ENCODE measurements at regions not wholly inside any gene's neighbourhood (a gene's known extent, or its start where the extent isn't known, plus 50 kb on each side); places are given as distances from the start of the nearest gene placed in this dataset.
A peak's percentile ranks its signal among the peaks of the same experiment; 100 is the strongest.
"Not testable (repeated sequence)": the region's sequence is repeated elsewhere in the genome, so short reads cannot be mapped to it uniquely, and the experiment has no call there.

DNA sequence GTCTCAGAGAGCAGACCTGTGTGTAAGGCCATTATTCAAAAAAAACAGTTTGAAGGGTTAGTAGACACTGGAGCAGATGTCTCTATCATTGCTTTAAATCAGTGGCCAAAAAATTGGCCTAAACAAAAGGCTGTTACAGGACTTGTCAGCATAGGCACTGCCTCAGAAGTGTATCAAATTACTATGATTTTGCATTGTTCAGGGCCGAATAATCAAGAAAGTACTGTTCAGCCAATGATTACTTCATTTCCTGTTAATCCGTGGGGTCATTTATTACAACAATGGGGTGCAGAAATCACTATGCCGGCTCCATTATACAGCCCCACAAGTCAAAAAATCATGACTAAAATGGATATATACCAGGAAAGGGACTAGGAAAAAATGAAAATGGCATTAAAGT is 160.3 kb downstream of the GPX5 start:
- not testable (repeated sequence) for H3K4me3 ChIP-seq (ENCODE audit: low read length in 2 of 2); H3K4me1 ChIP-seq (ENCODE audit: control insufficient read depth in 2 of 2, insufficient read depth in 2 of 2, low read length in 2 of 2); H3K9me3 ChIP-seq (ENCODE audit: control insufficient read depth in 2 of 2, insufficient read depth in 1 of 2, low read length in 1 of 2); DNase-seq (ENCODE audit: low read depth in 6 of 9, low spot score in 9 of 9); H3K27ac ChIP-seq (ENCODE audit: low read depth in 1 of 2, low read length in 1 of 2); H3K36me3 ChIP-seq (ENCODE audit: control insufficient read depth in 2 of 2, insufficient read depth in 2 of 2, low read length in 1 of 2)
- peaks cover 2 to 30% of the 10 kb centered on the region in 2 donors for H3K27me3 ChIP-seq (ENCODE audit: control insufficient read depth in 2 of 2, insufficient read depth in 1 of 2, low read length in 1 of 2)
- 19% methylated on average over 3 of the region's 3 CpGs for WGBS

DNA sequence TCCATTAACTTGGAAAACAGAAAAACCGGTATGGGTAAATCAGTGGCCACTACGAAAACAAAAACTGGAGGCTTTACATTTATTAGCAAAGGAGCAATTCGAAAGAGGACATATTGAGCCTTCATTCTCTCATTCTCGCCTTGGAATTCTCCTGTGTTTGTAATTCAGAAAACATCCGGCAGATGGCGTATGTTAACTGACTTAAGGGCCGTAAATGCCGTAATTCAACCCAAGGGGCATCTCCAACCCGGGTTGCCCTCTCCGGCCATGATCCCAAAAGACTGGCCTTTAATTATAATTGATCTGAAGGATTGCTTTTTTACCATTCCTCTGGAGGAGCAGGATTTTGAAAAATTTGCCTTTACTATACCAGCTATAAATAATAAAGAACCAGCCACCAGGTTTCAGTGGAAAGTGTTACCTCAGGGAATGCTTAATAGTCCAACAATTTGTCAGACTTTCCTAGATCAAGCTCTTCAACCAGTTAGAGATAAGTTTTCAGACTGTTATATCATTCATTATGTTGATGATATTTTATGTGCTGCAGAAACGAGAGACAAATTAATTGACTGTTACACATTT is 160.9 kb downstream of the GPX5 start:
- H3K36me3 ChIP-seq (ENCODE audit: control insufficient read depth in 2 of 2, insufficient read depth in 2 of 2, low read length in 1 of 2); H3K4me3 ChIP-seq (ENCODE audit: low read length in 2 of 2); H3K27ac ChIP-seq (ENCODE audit: low read depth in 1 of 2, low read length in 1 of 2); H3K9me3 ChIP-seq (ENCODE audit: control insufficient read depth in 2 of 2, insufficient read depth in 1 of 2, low read length in 1 of 2); H3K4me1 ChIP-seq (ENCODE audit: control insufficient read depth in 2 of 2, insufficient read depth in 2 of 2, low read length in 2 of 2): not testable (repeated sequence)
- 6% methylated on average over 11 of the region's 11 CpGs for WGBS
- H3K27me3 ChIP-seq (ENCODE audit: control insufficient read depth in 2 of 2, insufficient read depth in 1 of 2, low read length in 1 of 2) = peaks cover 2 to 34% of the 10 kb centered on the region in 2 donors
- DNase-seq (ENCODE audit: low read depth in 6 of 9, low spot score in 9 of 9) = peak in 8 of 9 donors; percentile 18 to 70 (median 36)

DNA sequence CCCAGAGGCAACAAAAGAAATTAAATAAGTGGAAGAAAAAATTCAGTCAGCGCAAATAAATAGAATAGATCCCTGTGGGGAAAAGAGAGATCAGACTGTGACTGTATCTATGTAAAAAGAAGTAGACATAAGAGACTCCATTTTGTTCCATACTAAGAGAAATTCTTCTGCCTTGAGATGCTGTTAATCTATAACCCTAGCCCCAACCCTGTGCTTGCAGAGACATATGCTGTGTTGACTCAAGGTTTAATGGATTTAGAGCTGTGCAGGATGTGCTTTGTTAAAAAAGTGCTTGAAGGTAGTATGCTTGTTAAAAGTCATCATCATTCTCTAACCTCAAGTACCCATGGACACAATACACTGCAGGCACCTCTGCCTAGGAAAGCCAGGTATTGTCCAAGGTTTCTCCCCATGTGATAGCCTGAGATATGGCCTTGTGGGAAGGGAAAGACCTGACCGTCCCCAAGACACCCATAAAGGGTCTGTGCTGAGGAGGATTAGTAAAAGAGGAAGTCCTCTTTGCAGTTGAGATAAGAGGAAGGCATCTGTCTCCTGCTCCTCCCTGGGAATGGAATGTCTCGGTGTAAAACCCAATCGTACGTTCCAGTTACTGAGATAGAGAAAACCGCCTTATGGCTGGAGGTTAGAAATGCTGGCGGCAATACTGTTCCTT is 161.8 kb downstream of the GPX5 start:
- peaks cover 4 to 27% of the 10 kb centered on the region in 2 donors for H3K27me3 ChIP-seq (ENCODE audit: control insufficient read depth in 2 of 2, insufficient read depth in 1 of 2, low read length in 1 of 2)
- H3K4me3 ChIP-seq (ENCODE audit: low read length in 2 of 2); DNase-seq (ENCODE audit: low read depth in 6 of 9, low spot score in 9 of 9); H3K27ac ChIP-seq (ENCODE audit: low read depth in 1 of 2, low read length in 1 of 2); H3K9me3 ChIP-seq (ENCODE audit: control insufficient read depth in 2 of 2, insufficient read depth in 1 of 2, low read length in 1 of 2); H3K36me3 ChIP-seq (ENCODE audit: control insufficient read depth in 2 of 2, insufficient read depth in 2 of 2, low read length in 1 of 2); H3K4me1 ChIP-seq (ENCODE audit: control insufficient read depth in 2 of 2, insufficient read depth in 2 of 2, low read length in 2 of 2): not testable (repeated sequence)
- WGBS = 30% methylated on average over 7 of the region's 7 CpGs

DNA sequence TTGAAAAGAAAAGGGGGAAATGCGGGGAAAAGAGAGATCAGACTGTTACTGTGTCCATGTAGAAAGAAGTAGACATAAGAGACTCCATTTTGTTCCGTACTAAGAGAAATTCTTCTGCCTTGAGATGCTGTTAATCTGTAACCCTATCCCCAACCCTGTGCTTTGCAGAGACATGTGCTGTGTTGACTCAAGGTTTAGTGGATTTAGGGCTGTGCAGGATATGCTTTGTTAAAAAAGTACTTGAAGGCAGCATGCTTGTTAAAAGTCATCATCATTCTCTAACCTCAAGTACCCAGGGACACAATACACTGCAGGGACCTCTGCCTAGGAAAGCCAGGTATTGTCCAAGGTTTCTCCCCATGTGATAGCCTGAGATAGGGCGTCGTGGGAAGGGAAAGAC is 166.3 kb downstream of the GPX5 start:
- peaks cover 36 to 60% of the 10 kb centered on the region in 2 donors for H3K27me3 ChIP-seq (ENCODE audit: control insufficient read depth in 2 of 2, insufficient read depth in 1 of 2, low read length in 1 of 2)
- 33% methylated on average over 4 of the region's 4 CpGs for WGBS

DNA sequence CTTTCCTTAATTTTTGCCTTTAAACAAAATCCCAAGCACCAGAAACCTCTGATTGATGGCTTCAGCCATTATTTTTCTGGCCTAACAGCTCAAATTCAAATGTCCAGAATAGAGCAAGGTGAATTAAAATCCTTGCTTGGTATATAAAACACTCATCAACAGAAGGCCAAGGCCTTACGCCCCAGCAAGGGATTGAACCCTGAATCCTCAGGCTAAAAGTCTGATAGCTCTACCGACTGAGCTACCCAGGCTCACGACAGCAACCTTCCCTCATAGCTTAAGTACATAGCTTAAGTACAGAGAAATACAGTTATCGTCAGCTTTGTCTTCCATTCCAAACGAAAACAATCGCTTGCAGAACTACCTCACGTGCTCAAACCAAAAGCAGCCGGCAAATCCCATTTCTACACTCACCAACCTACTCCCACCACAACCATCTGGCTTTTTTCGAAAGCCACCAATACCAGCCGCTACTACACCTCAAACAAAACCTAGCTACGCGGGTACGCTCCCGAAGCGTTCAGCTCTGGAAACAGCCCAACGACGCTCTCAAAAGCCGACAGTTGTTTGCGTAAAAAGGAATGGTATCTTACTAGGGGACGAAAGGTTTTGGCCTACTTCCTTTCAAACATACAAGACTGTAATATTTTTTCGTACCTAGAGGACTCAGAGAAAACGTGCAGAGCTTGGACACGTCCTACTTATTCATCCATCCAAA is 167.5 kb downstream of the GPX5 start:
- H3K27ac ChIP-seq (ENCODE audit: low read depth in 1 of 2, low read length in 1 of 2) = no peak overlapping the region
- DNase-seq (ENCODE audit: low read depth in 6 of 9, low spot score in 9 of 9) = no peak
- WGBS = 16% methylated on average over 23 of the region's 23 CpGs
- H3K4me1 ChIP-seq (ENCODE audit: control insufficient read depth in 2 of 2, insufficient read depth in 2 of 2, low read length in 2 of 2) = no peaks in the 10 kb centered on the region
- H3K9me3 ChIP-seq (ENCODE audit: control insufficient read depth in 2 of 2, insufficient read depth in 1 of 2, low read length in 1 of 2) = peaks cover 0 to 4% of the 10 kb centered on the region in 2 donors
- H3K4me3 ChIP-seq (ENCODE audit: low read length in 2 of 2) = no peak overlapping the region
- peaks cover 36 to 60% of the 10 kb centered on the region in 2 donors for H3K27me3 ChIP-seq (ENCODE audit: control insufficient read depth in 2 of 2, insufficient read depth in 1 of 2, low read length in 1 of 2)
- no peaks in the 10 kb centered on the region for H3K36me3 ChIP-seq (ENCODE audit: control insufficient read depth in 2 of 2, insufficient read depth in 2 of 2, low read length in 1 of 2)

More for the DNA sequence above, 166.3 kb downstream of the GPX5 start:
- not testable (repeated sequence) for DNase-seq (ENCODE audit: low read depth in 6 of 9, low spot score in 9 of 9); H3K4me3 ChIP-seq (ENCODE audit: low read length in 2 of 2); H3K27ac ChIP-seq (ENCODE audit: low read depth in 1 of 2, low read length in 1 of 2); H3K4me1 ChIP-seq (ENCODE audit: control insufficient read depth in 2 of 2, insufficient read depth in 2 of 2, low read length in 2 of 2); H3K36me3 ChIP-seq (ENCODE audit: control insufficient read depth in 2 of 2, insufficient read depth in 2 of 2, low read length in 1 of 2); H3K9me3 ChIP-seq (ENCODE audit: control insufficient read depth in 2 of 2, insufficient read depth in 1 of 2, low read length in 1 of 2)

DNA sequence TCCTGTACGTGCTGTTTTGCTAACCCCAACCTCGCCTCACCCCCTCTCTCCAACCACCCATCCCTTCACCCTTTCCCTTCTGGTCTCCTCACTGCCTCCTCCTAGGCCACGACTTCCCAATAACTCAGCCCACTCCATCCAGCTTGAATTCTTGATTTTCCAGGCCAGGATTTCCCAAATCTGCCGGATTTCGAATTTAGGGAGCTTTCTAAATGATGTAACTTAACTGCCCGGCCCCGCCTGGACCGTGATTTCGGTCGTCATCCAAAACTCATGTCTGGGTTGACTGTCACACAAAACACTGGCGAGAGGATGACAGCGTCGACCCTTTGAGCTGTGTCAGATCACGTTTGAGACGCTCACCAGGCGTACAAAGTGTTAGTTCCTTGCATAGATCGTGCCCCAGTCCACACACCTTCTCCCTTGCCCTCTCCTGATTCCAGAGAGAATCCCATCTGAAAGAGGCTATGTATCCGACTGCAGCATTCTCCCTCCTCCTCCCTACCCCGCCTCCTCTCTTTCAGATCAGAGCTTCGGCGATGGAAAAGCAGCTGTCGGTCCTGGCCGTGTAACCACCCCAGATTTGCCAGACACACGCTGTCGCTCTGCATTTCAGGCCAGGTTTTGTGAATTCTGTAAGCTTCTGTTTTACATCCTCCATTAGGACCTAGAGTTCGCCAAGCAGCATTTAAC is 168.2 kb downstream of the GPX5 start:
- WGBS = 13% methylated on average over 26 of the region's 26 CpGs
- H3K27me3 ChIP-seq (ENCODE audit: control insufficient read depth in 2 of 2, insufficient read depth in 1 of 2, low read length in 1 of 2) = peaks cover 36 to 59% of the 10 kb centered on the region in 2 donors
- no peak for DNase-seq (ENCODE audit: low read depth in 6 of 9, low spot score in 9 of 9)

DNA sequence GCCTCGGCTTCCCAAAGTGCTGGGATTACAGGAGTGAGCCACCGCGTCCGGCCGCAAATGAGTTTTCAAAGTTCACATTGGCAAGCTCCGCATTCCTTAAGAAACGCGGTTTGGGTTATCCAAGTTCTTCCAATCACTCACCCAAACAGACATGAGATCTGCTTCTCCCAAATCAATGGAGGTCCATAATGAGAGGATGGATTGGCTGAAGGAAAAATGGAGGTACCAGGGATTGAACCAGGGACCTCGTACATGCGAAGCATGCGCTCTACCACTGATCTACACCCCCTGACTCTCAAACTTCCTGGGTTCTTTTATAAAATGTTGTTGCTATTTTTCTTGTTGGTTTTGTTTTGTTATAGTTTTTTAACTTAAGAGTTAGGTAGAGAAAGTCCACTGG is 170.0 kb downstream of the GPX5 start:
- H3K27ac ChIP-seq (ENCODE audit: low read depth in 1 of 2, low read length in 1 of 2) = no peak overlapping the region
- H3K4me1 ChIP-seq (ENCODE audit: control insufficient read depth in 2 of 2, insufficient read depth in 2 of 2, low read length in 2 of 2) = no peaks in the 10 kb centered on the region
- H3K4me3 ChIP-seq (ENCODE audit: low read length in 2 of 2) = no peak overlapping the region
- no peaks in the 10 kb centered on the region for H3K36me3 ChIP-seq (ENCODE audit: control insufficient read depth in 2 of 2, insufficient read depth in 2 of 2, low read length in 1 of 2)
- 23% methylated on average over 11 of the region's 11 CpGs for WGBS
- H3K9me3 ChIP-seq (ENCODE audit: control insufficient read depth in 2 of 2, insufficient read depth in 1 of 2, low read length in 1 of 2) = peaks cover 0 to 4% of the 10 kb centered on the region in 2 donors
- H3K27me3 ChIP-seq (ENCODE audit: control insufficient read depth in 2 of 2, insufficient read depth in 1 of 2, low read length in 1 of 2) = peaks cover 36 to 59% of the 10 kb centered on the region in 2 donors
- no peak for DNase-seq (ENCODE audit: low read depth in 6 of 9, low spot score in 9 of 9)

More for the DNA sequence above, 168.2 kb downstream of the GPX5 start:
- H3K4me1 ChIP-seq (ENCODE audit: control insufficient read depth in 2 of 2, insufficient read depth in 2 of 2, low read length in 2 of 2) = no peaks in the 10 kb centered on the region
- no peaks in the 10 kb centered on the region for H3K36me3 ChIP-seq (ENCODE audit: control insufficient read depth in 2 of 2, insufficient read depth in 2 of 2, low read length in 1 of 2)
- no peak overlapping the region for H3K4me3 ChIP-seq (ENCODE audit: low read length in 2 of 2)
- peaks cover 0 to 4% of the 10 kb centered on the region in 2 donors for H3K9me3 ChIP-seq (ENCODE audit: control insufficient read depth in 2 of 2, insufficient read depth in 1 of 2, low read length in 1 of 2)
- no peak overlapping the region for H3K27ac ChIP-seq (ENCODE audit: low read depth in 1 of 2, low read length in 1 of 2)

DNA sequence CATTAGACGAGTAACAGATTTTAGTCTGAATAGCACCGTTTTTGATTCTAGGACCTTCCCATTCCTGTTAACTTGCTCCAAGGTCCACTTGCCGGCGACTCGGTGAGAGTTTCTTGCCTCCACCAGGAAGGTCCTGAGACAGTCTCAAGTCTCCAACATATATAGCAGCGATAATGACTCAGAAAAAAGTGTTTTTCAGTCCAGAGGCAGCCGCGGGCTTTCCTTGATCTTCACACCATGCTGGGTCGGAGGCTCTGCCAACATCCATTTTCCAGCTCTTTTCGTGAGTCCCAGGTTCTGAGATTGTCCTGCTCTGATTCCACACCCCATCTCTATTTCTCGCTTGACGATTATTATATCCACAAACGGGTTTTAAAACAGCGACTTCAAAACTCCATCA is 170.5 kb downstream of the GPX5 start:
- DNase-seq (ENCODE audit: low read depth in 6 of 9, low spot score in 9 of 9) = no peak
- Histone ChIP-seq H3K4me1 (ENCODE audit: control insufficient read depth in 2 of 2, insufficient read depth in 2 of 2, low read length in 2 of 2) (no peaks in the 10 kb centered on the region), H3K27ac (ENCODE audit: low read depth in 1 of 2, low read length in 1 of 2) (no peak overlapping the region), H3K9me3 (ENCODE audit: control insufficient read depth in 2 of 2, insufficient read depth in 1 of 2, low read length in 1 of 2) (peaks cover 0 to 4% of the 10 kb centered on the region in 2 donors), H3K36me3 (ENCODE audit: control insufficient read depth in 2 of 2, insufficient read depth in 2 of 2, low read length in 1 of 2) (no peaks in the 10 kb centered on the region), H3K4me3 (ENCODE audit: low read length in 2 of 2) (no peak overlapping the region), H3K27me3 (ENCODE audit: control insufficient read depth in 2 of 2, insufficient read depth in 1 of 2, low read length in 1 of 2) (peaks cover 36 to 57% of the 10 kb centered on the region in 2 donors)
- 12% methylated on average over 14 of the region's 14 CpGs for WGBS

DNA sequence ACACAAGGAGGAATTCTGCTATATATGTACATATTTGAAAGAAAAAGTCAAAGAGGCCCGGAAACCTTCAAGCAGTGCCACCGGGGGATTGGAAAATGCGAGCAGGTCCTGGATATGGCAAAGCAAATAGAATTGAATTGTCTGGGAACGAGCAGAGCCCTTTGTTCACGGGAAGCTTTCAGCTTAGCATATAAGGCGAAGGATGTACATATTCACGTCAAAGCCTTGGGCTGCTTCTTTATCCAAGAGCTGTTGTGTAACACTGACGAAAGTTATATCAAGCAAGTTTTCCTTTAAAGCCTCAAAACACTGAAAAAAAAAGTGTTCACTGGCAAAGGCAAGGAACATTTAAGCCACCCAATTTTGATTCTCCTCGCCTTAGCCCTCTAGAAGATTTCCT is 171.0 kb downstream of the GPX5 start:
- Histone ChIP-seq H3K9me3 (ENCODE audit: control insufficient read depth in 2 of 2, insufficient read depth in 1 of 2, low read length in 1 of 2) (peaks cover 0 to 4% of the 10 kb centered on the region in 2 donors), H3K4me3 (ENCODE audit: low read length in 2 of 2) (no peak overlapping the region), H3K27me3 (ENCODE audit: control insufficient read depth in 2 of 2, insufficient read depth in 1 of 2, low read length in 1 of 2) (peaks cover 36 to 55% of the 10 kb centered on the region in 2 donors), H3K4me1 (ENCODE audit: control insufficient read depth in 2 of 2, insufficient read depth in 2 of 2, low read length in 2 of 2) (no peaks in the 10 kb centered on the region), H3K36me3 (ENCODE audit: control insufficient read depth in 2 of 2, insufficient read depth in 2 of 2, low read length in 1 of 2) (no peaks in the 10 kb centered on the region), H3K27ac (ENCODE audit: low read depth in 1 of 2, low read length in 1 of 2) (no peak overlapping the region)
- WGBS = 14% methylated on average over 9 of the region's 9 CpGs
- no peak for DNase-seq (ENCODE audit: low read depth in 6 of 9, low spot score in 9 of 9)

All from thymus (tissue), 11 donors.